ENCODE measurements at regions not wholly inside any gene's neighbourhood (a gene's known extent, or its start where the extent isn't known, plus 50 kb on each side); places are given as distances from the start of the nearest gene placed in this dataset.

GRCh38 chr10:131728286-131729228, 172.3 kb upstream of the PPP2R2D start:
- Histone ChIP-seq H3K36me3 (ENCODE audit: control insufficient read depth in 2 of 2, extremely low read depth in 1 of 2, insufficient read depth in 2 of 2, low read length in 2 of 2) (no peaks in the 10 kb centered on the region), H3K4me1 (ENCODE audit: control insufficient read depth, extremely low read depth, insufficient read depth, low read length) (no peaks in the 10 kb centered on the region), H3K9me3 (replicated peaks; ENCODE audit: control insufficient read depth, insufficient read depth, low read length) (peaks cover 10% of the 10 kb centered on the region), H3K9ac (replicated peaks; ENCODE audit: extremely low read depth, insufficient read depth, low read length) (no peak overlapping the region), H3K27me3 (ENCODE audit: control insufficient read depth in 2 of 2, insufficient read depth in 2 of 2, low read length in 2 of 2) (no peaks in the 10 kb centered on the region), H3K27ac (ENCODE audit: insufficient read depth, low read depth, low read length) (no peak overlapping the region), H3K4me2 (ENCODE audit: insufficient read depth, low read length) (no peak overlapping the region), H3K4me3 (replicated peaks in 1 of 3; ENCODE audit: insufficient read depth in 1 of 3, low read depth in 1 of 3, low read length in 3 of 3) (no peak overlapping the region), H3K9me1 (replicated peaks; ENCODE audit: control insufficient read depth, extremely low read depth, insufficient read depth, low read length) (no peaks in the 10 kb centered on the region), H4K20me1 (replicated peaks; ENCODE audit: control insufficient read depth, extremely low read depth, insufficient read depth, low read length) (no peaks in the 10 kb centered on the region), H2AFZ (ENCODE audit: low read depth, low read length) (no peak overlapping the region), H3K79me2 (ENCODE audit: control insufficient read depth, insufficient read depth, low read length) (no peaks in the 10 kb centered on the region)
- dilution Hi-C loops (cut with MboI; ENCODE audit: extremely low pct_ligation_motif_present, low sequenced_read_pairs), result no loop called here
- intact Hi-C loops (cut with micrococcal nuclease), result no loop called here
- CTCF ChIA-PET, result no interaction called here
- no TSS peak for BruUV-seq (replicated peaks)
- no peak for FAIRE-seq
- DNase-seq (ENCODE audit: low read depth, low spot score), result no peak
- POLR2A ChIA-PET, result no interaction called here
- no peak for TF ChIP-seq FOS (IDR thresholded peaks at IDR 0.05; ENCODE audit: borderline replicate concordance, insufficient read depth, low read length)
- no peak for TF ChIP-seq MYC (IDR thresholded peaks at IDR 0.05; ENCODE audit: low read depth, low read length)

GRCh38 chr10:131729361-131729760, 171.4 kb upstream of the PPP2R2D start:
- DNase-seq (ENCODE audit: low read depth, low spot score), result no peak
- CTCF ChIA-PET, result no interaction called here
- Histone ChIP-seq H3K4me3 (replicated peaks in 1 of 3; ENCODE audit: insufficient read depth in 1 of 3, low read depth in 1 of 3, low read length in 3 of 3) (no peak overlapping the region), H3K9me1 (replicated peaks; ENCODE audit: control insufficient read depth, extremely low read depth, insufficient read depth, low read length) (no peaks in the 10 kb centered on the region), H3K4me1 (ENCODE audit: control insufficient read depth, extremely low read depth, insufficient read depth, low read length) (no peaks in the 10 kb centered on the region), H3K9ac (replicated peaks; ENCODE audit: extremely low read depth, insufficient read depth, low read length) (no peak overlapping the region), H3K4me2 (ENCODE audit: insufficient read depth, low read length) (no peak overlapping the region), H2AFZ (ENCODE audit: low read depth, low read length) (no peak overlapping the region), H3K9me3 (replicated peaks; ENCODE audit: control insufficient read depth, insufficient read depth, low read length) (peaks cover 5% of the 10 kb centered on the region), H3K27ac (ENCODE audit: insufficient read depth, low read depth, low read length) (no peak overlapping the region), H3K36me3 (ENCODE audit: control insufficient read depth in 2 of 2, extremely low read depth in 1 of 2, insufficient read depth in 2 of 2, low read length in 2 of 2) (no peaks in the 10 kb centered on the region), H3K27me3 (ENCODE audit: control insufficient read depth in 2 of 2, insufficient read depth in 2 of 2, low read length in 2 of 2) (no peaks in the 10 kb centered on the region), H3K79me2 (ENCODE audit: control insufficient read depth, insufficient read depth, low read length) (no peaks in the 10 kb centered on the region), H4K20me1 (replicated peaks; ENCODE audit: control insufficient read depth, extremely low read depth, insufficient read depth, low read length) (no peaks in the 10 kb centered on the region)
- no peak for FAIRE-seq
- intact Hi-C loops (cut with micrococcal nuclease), result no loop called here
- POLR2A ChIA-PET, result no interaction called here
- dilution Hi-C loops (cut with MboI; ENCODE audit: extremely low pct_ligation_motif_present, low sequenced_read_pairs), result no loop called here
- no TSS peak for BruUV-seq (replicated peaks)
- no peak for TF ChIP-seq MYC (IDR thresholded peaks at IDR 0.05; ENCODE audit: low read depth, low read length)
- TF ChIP-seq, protein P1, sequence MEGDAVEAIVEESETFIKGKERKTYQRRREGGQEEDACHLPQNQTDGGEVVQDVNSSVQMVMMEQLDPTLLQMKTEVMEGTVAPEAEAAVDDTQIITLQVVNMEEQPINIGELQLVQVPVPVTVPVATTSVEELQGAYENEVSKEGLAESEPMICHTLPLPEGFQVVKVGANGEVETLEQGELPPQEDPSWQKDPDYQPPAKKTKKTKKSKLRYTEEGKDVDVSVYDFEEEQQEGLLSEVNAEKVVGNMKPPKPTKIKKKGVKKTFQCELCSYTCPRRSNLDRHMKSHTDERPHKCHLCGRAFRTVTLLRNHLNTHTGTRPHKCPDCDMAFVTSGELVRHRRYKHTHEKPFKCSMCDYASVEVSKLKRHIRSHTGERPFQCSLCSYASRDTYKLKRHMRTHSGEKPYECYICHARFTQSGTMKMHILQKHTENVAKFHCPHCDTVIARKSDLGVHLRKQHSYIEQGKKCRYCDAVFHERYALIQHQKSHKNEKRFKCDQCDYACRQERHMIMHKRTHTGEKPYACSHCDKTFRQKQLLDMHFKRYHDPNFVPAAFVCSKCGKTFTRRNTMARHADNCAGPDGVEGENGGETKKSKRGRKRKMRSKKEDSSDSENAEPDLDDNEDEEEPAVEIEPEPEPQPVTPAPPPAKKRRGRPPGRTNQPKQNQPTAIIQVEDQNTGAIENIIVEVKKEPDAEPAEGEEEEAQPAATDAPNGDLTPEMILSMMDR (IDR thresholded peaks at IDR 0.05; ENCODE audit: extremely low read depth in 1 of 2, insufficient read depth in 1 of 2, low read depth in 1 of 2, low read length in 2 of 2), result no peak
- no peak for TF ChIP-seq POLR2A (IDR thresholded peaks at IDR 0.05; ENCODE audit: low read depth, low read length)
- TF ChIP-seq MAX (IDR thresholded peaks at IDR 0.05; ENCODE audit: insufficient read depth, insufficient read length), result no peak
- no peak for TF ChIP-seq JUN (IDR thresholded peaks at IDR 0.05; ENCODE audit: borderline replicate concordance, insufficient read depth, insufficient read length, low read depth)
- no peak for TF ChIP-seq EZH2 (IDR thresholded peaks at IDR 0.05; ENCODE audit: borderline replicate concordance, low read depth, low read length, severe bottlenecking)
- TF ChIP-seq GATA2 (IDR thresholded peaks at IDR 0.05; ENCODE audit: insufficient read depth, insufficient read length, low read depth, low read length), result no peak
- TF ChIP-seq FOS (IDR thresholded peaks at IDR 0.05; ENCODE audit: borderline replicate concordance, insufficient read depth, low read length), result no peak
- TF ChIP-seq POLR2AphosphoS5 (IDR thresholded peaks at IDR 0.05; ENCODE audit: insufficient read depth, low read depth, low read length), result no peak
